ENCODE measurements at regions not wholly inside any gene's neighbourhood (a gene's known extent, or its start where the extent isn't known, plus 50 kb on each side); places are given as distances from the start of the nearest gene placed in this dataset.

DNA sequence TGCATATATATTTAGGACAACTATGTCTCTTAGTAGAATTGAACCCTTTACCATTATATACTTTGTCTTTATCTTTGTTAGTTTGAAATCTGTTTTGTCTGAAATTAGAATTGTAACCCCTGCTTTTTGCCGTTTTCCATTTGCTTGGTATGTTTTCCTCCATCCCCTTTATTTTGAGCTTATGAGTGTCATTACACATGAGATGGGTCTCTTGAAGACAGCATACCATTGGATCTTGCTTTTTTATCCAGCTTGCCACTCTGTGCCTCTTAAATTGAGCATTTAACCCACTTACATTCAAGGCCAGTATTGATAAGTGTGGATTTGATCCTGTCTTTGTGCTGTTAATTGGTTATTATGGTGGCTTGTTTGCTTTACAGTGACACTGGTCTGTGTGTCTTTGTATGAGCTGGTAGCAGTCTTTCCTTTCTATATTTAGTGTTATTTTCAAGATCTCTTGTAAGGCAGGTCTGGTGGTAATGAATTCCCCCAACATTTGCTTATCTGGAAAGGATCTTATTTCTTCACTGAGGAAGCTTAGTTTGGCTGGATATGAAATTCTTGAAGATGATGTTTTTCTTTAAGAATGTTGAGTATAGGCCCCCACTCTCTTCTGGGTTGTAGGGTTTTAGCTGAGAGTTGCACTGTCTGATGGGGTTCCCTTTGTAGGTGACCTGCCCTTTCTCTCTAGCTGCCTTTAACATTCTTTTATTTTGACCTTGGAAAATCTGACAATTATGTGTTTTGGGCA is 149.5 kb downstream of the AHR start:
- peaks cover 22% of the 10 kb centered on the region for H3K27me3 Mint-ChIP-seq (ENCODE audit: low read depth)
- H3K4me3 Mint-ChIP-seq, result no peak overlapping the region
- H3K36me3 Mint-ChIP-seq (ENCODE audit: insufficient read depth), result peaks cover 2% of the 10 kb centered on the region
- ATAC-seq, result no peak
- no peak for DNase-seq
- H3K9me3 Mint-ChIP-seq, result peaks cover 24% of the 10 kb centered on the region
- no peaks in the 10 kb centered on the region for H3K4me1 Mint-ChIP-seq (ENCODE audit: low read depth)

GRCh38 chr7:17448479-17449423 is 150.3 kb downstream of the AHR start:
- no peak for DNase-seq
- peaks cover 19% of the 10 kb centered on the region for H3K27me3 Mint-ChIP-seq (ENCODE audit: low read depth)
- no peak overlapping the region for H3K4me3 Mint-ChIP-seq
- no peak for ATAC-seq
- H3K4me1 Mint-ChIP-seq (ENCODE audit: low read depth), result no peaks in the 10 kb centered on the region
- H3K36me3 Mint-ChIP-seq (ENCODE audit: insufficient read depth), result peaks cover 2% of the 10 kb centered on the region
- peaks cover 20% of the 10 kb centered on the region for H3K9me3 Mint-ChIP-seq

DNA sequence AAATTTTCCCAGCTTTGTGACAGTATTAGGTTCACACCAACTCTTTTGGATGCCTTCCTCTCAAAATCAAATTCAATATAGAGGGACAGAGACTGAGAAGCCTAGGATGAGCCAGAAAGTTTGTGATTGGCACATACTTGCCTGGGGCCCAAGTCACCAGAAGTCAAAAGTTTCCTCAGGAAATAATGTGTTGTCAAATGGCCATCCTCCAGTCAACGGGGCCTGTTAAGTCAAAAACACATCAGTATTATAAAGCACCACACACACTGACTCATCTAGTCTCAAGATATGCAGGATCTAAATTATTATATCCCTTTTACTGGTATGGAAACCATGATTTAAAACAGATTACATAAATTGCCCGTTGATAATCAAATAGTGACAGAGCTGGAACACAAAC is 158.1 kb downstream of the AHR start:
- Mint-ChIP-seq H3K36me3 (ENCODE audit: insufficient read depth) (no peaks in the 10 kb centered on the region), H3K4me3 (no peak overlapping the region), H3K4me1 (ENCODE audit: low read depth) (no peaks in the 10 kb centered on the region), H3K27me3 (ENCODE audit: low read depth) (no peaks in the 10 kb centered on the region), H3K9me3 (peaks cover 13% of the 10 kb centered on the region)
- DNase-seq (no peak), ATAC-seq (no peak)

DNA sequence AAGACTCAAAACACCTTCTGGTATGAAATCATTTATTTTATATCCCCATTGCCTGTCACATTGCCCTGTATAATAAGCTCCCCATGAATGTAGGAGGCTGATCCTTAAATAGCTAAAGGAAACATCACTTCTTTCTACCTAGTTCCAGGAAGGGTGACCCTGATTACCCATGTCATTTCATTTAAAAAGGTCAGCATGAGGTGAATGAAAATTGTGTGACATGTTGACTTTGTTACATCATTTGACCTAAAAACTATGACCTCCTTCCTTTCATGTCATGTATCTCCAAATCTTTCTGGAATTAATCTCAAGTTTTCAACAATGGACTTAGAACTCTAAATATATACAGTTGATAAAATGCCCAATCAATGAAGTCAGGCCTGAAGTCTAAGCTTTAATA is 161.5 kb downstream of the AHR start:
- H3K36me3 Mint-ChIP-seq (ENCODE audit: insufficient read depth), result no peaks in the 10 kb centered on the region
- no peak overlapping the region for H3K4me3 Mint-ChIP-seq
- DNase-seq, result no peak
- no peaks in the 10 kb centered on the region for H3K27me3 Mint-ChIP-seq (ENCODE audit: low read depth)
- peaks cover 13% of the 10 kb centered on the region for H3K9me3 Mint-ChIP-seq
- H3K4me1 Mint-ChIP-seq (ENCODE audit: low read depth), result peaks cover 8% of the 10 kb centered on the region
- ATAC-seq, result no peak

DNA sequence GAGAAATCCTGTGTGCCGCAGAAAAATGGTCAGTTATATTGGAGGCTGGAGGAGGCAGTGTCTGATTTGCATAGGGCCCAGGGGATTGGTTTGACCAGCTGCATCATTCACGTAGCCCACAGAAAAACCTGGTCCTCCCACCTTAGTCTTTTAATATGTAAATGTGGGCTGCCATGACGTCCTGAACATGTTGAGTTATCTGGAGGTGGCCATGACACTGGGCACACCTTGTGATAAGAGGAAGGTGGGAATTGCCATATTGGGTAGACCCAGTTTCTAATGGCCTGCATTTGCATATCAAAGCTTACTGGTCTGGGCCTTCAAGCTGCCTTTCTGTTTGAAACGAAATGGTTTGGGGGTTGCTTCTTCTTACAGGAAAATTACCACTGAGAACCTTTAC is 162.2 kb downstream of the AHR start:
- Mint-ChIP-seq H3K4me3 (no peak overlapping the region), H3K9me3 (peaks cover 13% of the 10 kb centered on the region), H3K4me1 (ENCODE audit: low read depth) (peaks cover 8% of the 10 kb centered on the region), H3K27me3 (ENCODE audit: low read depth) (no peaks in the 10 kb centered on the region), H3K36me3 (ENCODE audit: insufficient read depth) (no peaks in the 10 kb centered on the region)
- no peak for ATAC-seq
- DNase-seq, result no peak

GRCh38 chr7:17462131-17462631 is 163.7 kb downstream of the AHR start:
- Mint-ChIP-seq H3K36me3 (ENCODE audit: insufficient read depth) (no peaks in the 10 kb centered on the region), H3K9me3 (peaks cover 13% of the 10 kb centered on the region)

GRCh38 chr7:17463511-17464085 is 165.1 kb downstream of the AHR start:
- H3K27me3 Mint-ChIP-seq (ENCODE audit: low read depth), result no peaks in the 10 kb centered on the region
- H3K9me3 Mint-ChIP-seq, result peaks cover 4% of the 10 kb centered on the region
- ATAC-seq (no peak), DNase-seq (no peak)
- no peaks in the 10 kb centered on the region for H3K36me3 Mint-ChIP-seq (ENCODE audit: insufficient read depth)
- peaks cover 12% of the 10 kb centered on the region for H3K4me1 Mint-ChIP-seq (ENCODE audit: low read depth)
- H3K4me3 Mint-ChIP-seq, result no peak overlapping the region

More at GRCh38 chr7:17462131-17462631, 163.7 kb downstream of the AHR start:
- Mint-ChIP-seq H3K27me3 (ENCODE audit: low read depth) (no peaks in the 10 kb centered on the region), H3K4me1 (ENCODE audit: low read depth) (peaks cover 12% of the 10 kb centered on the region), H3K4me3 (no peak overlapping the region)
- no peak for DNase-seq
- ATAC-seq, result no peak

- Mint-ChIP-seq H3K36me3 (ENCODE audit: insufficient read depth) (no peaks in the 10 kb centered on the region), H3K9me3 (peaks cover 4% of the 10 kb centered on the region), H3K4me3 (no peak overlapping the region), H3K27me3 (ENCODE audit: low read depth) (no peaks in the 10 kb centered on the region), H3K4me1 (ENCODE audit: low read depth) (peaks cover 12% of the 10 kb centered on the region)
- DNase-seq (no peak), ATAC-seq (no peak)
Measured at GRCh38 chr7:17466216-17466615, 167.8 kb downstream of the AHR start.

- Mint-ChIP-seq H3K9me3 (peaks cover 4% of the 10 kb centered on the region), H3K27me3 (ENCODE audit: low read depth) (no peaks in the 10 kb centered on the region)
Measured at GRCh38 chr7:17467386-17467945, 169.0 kb downstream of the AHR start.

GRCh38 chr7:17471325-17471724 is 172.9 kb downstream of the AHR start:
- no peak overlapping the region for H3K4me3 Mint-ChIP-seq
- H3K9me3 Mint-ChIP-seq, result peaks cover 4% of the 10 kb centered on the region
- H3K36me3 Mint-ChIP-seq (ENCODE audit: insufficient read depth), result no peaks in the 10 kb centered on the region
- H3K4me1 Mint-ChIP-seq (ENCODE audit: low read depth), result no peaks in the 10 kb centered on the region
- ATAC-seq, result no peak
- peaks cover 3% of the 10 kb centered on the region for H3K27me3 Mint-ChIP-seq (ENCODE audit: low read depth)
- no peak for DNase-seq

More at GRCh38 chr7:17467386-17467945, 169.0 kb downstream of the AHR start:
- Mint-ChIP-seq H3K4me1 (ENCODE audit: low read depth) (peaks cover 12% of the 10 kb centered on the region), H3K36me3 (ENCODE audit: insufficient read depth) (no peaks in the 10 kb centered on the region), H3K4me3 (no peak overlapping the region)
- DNase-seq (no peak), ATAC-seq (no peak)

- Mint-ChIP-seq H3K9me3 (peaks cover 4% of the 10 kb centered on the region), H3K27me3 (ENCODE audit: low read depth) (peaks cover 3% of the 10 kb centered on the region), H3K4me3 (no peak overlapping the region), H3K36me3 (ENCODE audit: insufficient read depth) (no peaks in the 10 kb centered on the region), H3K4me1 (ENCODE audit: low read depth) (no peaks in the 10 kb centered on the region)
- ATAC-seq (no peak), DNase-seq (no peak)
Measured at GRCh38 chr7:17472518-17472917, 174.1 kb downstream of the AHR start.

DNA sequence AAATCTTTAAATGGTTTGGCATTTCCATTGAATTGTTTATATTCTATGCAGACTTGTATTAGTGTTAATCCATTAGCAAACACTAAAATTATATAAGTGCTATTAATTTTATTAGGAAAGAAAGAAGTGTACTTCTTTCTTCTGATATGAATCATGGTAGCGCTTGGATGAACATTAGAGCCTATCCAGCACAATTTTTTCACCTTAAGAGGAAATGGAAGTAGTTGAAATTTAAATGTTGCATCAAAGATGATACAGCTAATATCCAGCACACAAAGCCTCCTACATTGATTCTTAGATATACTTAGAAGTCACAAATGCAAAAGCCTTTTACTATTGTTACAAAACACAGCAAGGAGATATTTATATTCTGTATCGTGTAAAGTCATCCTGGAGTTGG is 174.5 kb downstream of the AHR start:
- Mint-ChIP-seq H3K27me3 (ENCODE audit: low read depth) (peaks cover 3% of the 10 kb centered on the region), H3K4me3 (no peak overlapping the region), H3K36me3 (ENCODE audit: insufficient read depth) (no peaks in the 10 kb centered on the region), H3K4me1 (ENCODE audit: low read depth) (no peaks in the 10 kb centered on the region), H3K9me3 (peaks cover 4% of the 10 kb centered on the region)
- no peak for ATAC-seq
- no peak for DNase-seq

GRCh38 chr7:17474724-17475344 is 176.4 kb downstream of the AHR start:
- H3K4me3 Mint-ChIP-seq, result no peak overlapping the region
- no peak for ATAC-seq

DNA sequence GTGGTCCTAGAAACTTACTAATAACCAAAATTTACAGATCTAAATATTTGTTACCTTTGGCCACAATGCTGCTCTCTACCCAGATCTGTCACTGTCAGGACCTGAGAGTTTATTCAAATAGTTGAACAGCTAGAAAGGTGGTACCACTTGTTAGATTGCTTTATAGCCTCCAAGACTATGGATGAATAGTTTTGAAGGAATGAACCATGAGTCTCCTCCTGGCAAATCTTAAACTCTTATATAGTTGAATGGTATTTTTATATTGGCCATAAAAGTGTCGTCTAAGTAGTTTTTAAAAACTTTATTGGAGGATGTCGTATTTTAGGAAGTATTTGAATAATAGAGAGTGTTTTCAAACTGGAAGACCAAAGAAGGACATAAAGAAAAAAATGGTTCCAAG is 178.7 kb downstream of the AHR start:
- H3K4me1 Mint-ChIP-seq (ENCODE audit: low read depth), result no peaks in the 10 kb centered on the region
- ATAC-seq, result no peak
- H3K36me3 Mint-ChIP-seq (ENCODE audit: insufficient read depth), result no peaks in the 10 kb centered on the region
- H3K4me3 Mint-ChIP-seq, result no peak overlapping the region
- no peak for DNase-seq
- H3K27me3 Mint-ChIP-seq (ENCODE audit: low read depth), result peaks cover 3% of the 10 kb centered on the region
- H3K9me3 Mint-ChIP-seq, result no peaks in the 10 kb centered on the region

More at GRCh38 chr7:17474724-17475344, 176.4 kb downstream of the AHR start:
- Mint-ChIP-seq H3K9me3 (peaks cover 4% of the 10 kb centered on the region), H3K36me3 (ENCODE audit: insufficient read depth) (no peaks in the 10 kb centered on the region), H3K27me3 (ENCODE audit: low read depth) (peaks cover 3% of the 10 kb centered on the region), H3K4me1 (ENCODE audit: low read depth) (no peaks in the 10 kb centered on the region)
- DNase-seq, result no peak

All from activated T-cell treated with anti-CD3 and anti-CD28 coated beads, Interleukin-2, amount 50 U/mL, for 4 hours (primary cell).